Gastroesophageal sphincter (tissue), 3 donors: ENCODE measurements at regions not wholly inside any gene's neighbourhood (a gene's known extent, or its start where the extent isn't known, plus 50 kb on each side); places are given as distances from the start of the nearest gene placed in this dataset.

Experiments
- CTCF ChIP-seq, 4 experiments: fragments of 200-600 bp in 2 of 4; fragments of 450-650 bp in 2 of 4; sonication (generic) in 1 of 4; IDR thresholded peaks; one replicate each; pipeline ENCODE4 v1.5.1; 2017 to 2019; ENCODE audit warnings: antibody characterized with exemption in 4 of 4, mild to moderate bottlenecking in 2 of 4, moderate library complexity in 2 of 4
- EP300 ChIP-seq: sonication (generic); formaldehyde crosslinking; IDR thresholded peaks from one replicate; pipeline ENCODE4 v1.6.1; 2017; ENCODE audit warnings: antibody characterized with exemption, mild to moderate bottlenecking
- POLR2A ChIP-seq, 2 donors: fragments of 450-650 bp; IDR thresholded peaks; one replicate each; pipeline ENCODE4 v1.6.1; 2017; ENCODE audit warnings: antibody characterized with exemption in 2 of 2, mild to moderate bottlenecking in 2 of 2, moderate library complexity in 1 of 2
- POLR2AphosphoS5 ChIP-seq: sonication (generic); formaldehyde crosslinking; IDR thresholded peaks from one replicate; pipeline ENCODE4 v1.6.1; 2017; ENCODE audit warnings: antibody characterized with exemption

- TF ChIP-seq CTCF (IDR thresholded peaks at IDR 0.05), result peak in 1 of 4 experiments; percentile 38
- TF ChIP-seq EP300, result no peak
- TF ChIP-seq POLR2A (IDR thresholded peaks at IDR 0.05), result no peak
- TF ChIP-seq POLR2AphosphoS5, result no peak
Measured at GRCh38 chrX:39652336-39652735, 445.4 kb downstream of the BCOR start.
